AG09319 (cell line): ENCODE measurements at regions not wholly inside any gene's neighbourhood (a gene's known extent, or its start where the extent isn't known, plus 50 kb on each side); places are given as distances from the start of the nearest gene placed in this dataset.

Experiments used
- DNase-seq: peaks from one replicate; pipeline ENCODE4 v3.0.0-alpha.2; 2010; ENCODE audit warnings: low read depth; ENCODE audit errors: extremely low read depth
- CTCF ChIP-seq: IDR thresholded peaks from 2 replicates; pipeline ENCODE4 v1.5.1; 2011; ENCODE audit warnings: low read depth, mild to moderate bottlenecking, inconsistent platforms, low read length, moderate library complexity

GRCh38 chr1:212528501-212528900 lies 80.1 kb upstream of the ATF3 start:
- no peak for DNase-seq
- TF ChIP-seq CTCF = no peak

DNA sequence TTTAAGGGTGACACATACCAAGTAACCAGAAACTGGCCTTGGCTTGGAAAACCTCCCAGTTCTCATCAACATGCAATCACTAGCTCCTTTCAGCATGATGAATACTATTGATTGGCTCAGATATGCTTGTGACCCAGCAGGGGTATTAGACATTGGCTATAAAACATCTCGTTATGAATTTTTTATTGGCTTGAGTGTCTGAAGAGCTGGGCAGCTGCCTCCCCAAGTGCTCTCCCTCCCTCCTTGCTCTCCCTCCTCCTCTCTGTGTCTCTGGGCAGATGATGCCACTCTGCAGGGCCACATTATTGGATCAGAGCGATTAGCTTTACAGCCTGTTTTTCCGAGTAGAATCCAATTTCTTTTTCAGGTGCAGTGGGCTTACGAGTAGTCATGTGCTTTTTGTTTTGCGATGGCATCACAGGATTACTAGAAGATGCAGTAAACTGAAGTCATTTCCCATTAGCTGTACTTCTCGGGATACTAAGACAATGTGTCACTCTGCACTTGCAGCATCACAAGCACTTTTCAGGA lies 79.3 kb upstream of the ATF3 start:
- DNase-seq = no peak
- no peak for TF ChIP-seq CTCF

DNA sequence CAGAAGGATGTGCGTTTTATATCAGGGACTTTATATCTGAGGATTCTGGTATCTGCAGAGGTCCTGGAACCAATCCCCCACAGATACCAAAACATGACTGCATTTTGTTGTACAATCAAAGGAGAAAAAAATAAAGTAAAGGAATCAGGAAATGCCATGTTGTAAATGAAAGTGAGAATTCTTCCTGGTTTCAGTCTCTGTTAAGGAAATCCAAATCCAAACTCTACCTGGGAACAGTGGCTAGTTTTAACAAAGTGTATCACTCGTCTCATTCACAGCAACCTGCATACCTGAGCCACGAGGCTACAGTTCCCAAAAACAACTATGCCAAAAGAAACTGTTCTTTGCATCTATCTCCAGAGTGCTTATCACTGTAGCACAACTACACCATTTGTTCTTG lies 77.3 kb upstream of the ATF3 start:
- no peak for DNase-seq
- no peak for TF ChIP-seq CTCF

GRCh38 chr1:212531796-212532195 lies 76.8 kb upstream of the ATF3 start:
- DNase-seq = no peak
- no peak for TF ChIP-seq CTCF

DNA sequence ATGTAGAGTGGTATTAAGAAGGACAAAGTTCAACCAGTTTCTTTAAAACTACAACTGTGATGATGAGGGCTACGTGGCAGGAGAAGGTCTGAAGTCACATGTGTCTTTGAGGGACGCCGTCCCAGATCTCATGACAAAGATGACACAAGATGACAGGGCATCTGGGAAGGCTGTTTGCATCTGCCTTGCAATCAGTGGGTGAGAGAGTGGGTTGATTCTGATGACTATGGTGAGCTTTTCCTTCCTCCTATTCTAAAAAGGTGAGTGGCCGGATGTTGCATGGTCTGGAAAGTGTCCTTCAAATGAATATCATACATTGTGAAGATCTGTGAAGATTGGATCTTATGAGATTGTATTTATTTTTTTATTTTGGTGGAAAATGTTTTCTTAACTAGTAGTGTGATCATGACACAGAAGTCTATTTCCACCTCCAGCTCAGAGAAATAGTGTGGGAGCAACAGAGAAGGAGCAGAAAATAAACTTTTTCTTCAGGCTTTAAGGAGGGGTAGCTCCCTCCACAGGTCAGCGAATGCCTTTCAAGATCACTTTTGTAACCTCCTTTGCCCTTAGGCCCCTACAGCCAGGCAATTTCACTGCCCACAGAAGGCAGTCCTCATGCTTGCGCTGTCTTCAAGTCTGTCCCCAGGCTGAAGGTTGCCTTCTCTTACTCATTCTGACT lies 76.0 kb upstream of the ATF3 start:
- DNase-seq = no peak
- TF ChIP-seq CTCF = no peak

- no peak for DNase-seq
- no peak for TF ChIP-seq CTCF
Observed at GRCh38 chr1:212533148-212533517, 75.4 kb upstream of the ATF3 start.

- DNase-seq = no peak
- TF ChIP-seq CTCF = no peak
Observed at GRCh38 chr1:212536586-212536985, 72.0 kb upstream of the ATF3 start.
